Jurkat, Clone E6-1 (cell line): ENCODE measurements at regions not wholly inside any gene's neighbourhood (a gene's known extent, or its start where the extent isn't known, plus 50 kb on each side); places are given as distances from the start of the nearest gene placed in this dataset.

Experiments
- DNase-seq: peaks from one replicate; pipeline ENCODE4 v3.0.0-alpha.2; 2011; ENCODE audit warnings: low read depth, low spot score
- H3K4me3 ChIP-seq: 2 replicates; pipeline ENCODE4 v1.5.1; 2011; ENCODE audit warnings: mild to moderate bottlenecking, low read length, control low read depth, moderate library complexity

DNA sequence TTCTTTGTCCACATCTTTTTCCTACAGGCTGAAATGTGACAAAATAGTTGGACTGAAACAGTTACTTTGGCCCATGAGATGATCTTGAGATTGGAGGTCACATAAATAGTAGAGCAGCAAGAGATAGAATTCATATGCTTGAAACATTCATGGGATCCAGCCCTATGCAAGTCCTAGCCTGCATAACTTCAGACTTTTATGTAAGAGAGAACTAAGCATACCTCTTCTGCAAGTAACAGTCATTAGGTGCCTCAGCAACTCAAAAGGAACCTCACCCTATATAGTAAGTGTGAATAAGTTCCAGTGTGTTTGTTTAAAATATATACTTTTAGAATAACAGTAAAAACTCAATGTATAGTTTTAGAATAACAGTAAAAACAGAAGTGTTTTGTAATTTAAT, 138.0 kb upstream of the P2RY1 start:
- no peak overlapping the region for H3K4me3 ChIP-seq
- no peak for DNase-seq

GRCh38 chr3:152703245-152703890, 131.6 kb upstream of the P2RY1 start:
- H3K4me3 ChIP-seq: no peak overlapping the region
- DNase-seq: no peak

GRCh38 chr3:152706991-152707713, 127.8 kb upstream of the P2RY1 start:
- no peak overlapping the region for H3K4me3 ChIP-seq

GRCh38 chr3:152709659-152710058, 125.3 kb upstream of the P2RY1 start:
- no peak overlapping the region for H3K4me3 ChIP-seq
- no peak for DNase-seq

More at GRCh38 chr3:152706991-152707713, 127.8 kb upstream of the P2RY1 start:
- DNase-seq: no peak

DNA sequence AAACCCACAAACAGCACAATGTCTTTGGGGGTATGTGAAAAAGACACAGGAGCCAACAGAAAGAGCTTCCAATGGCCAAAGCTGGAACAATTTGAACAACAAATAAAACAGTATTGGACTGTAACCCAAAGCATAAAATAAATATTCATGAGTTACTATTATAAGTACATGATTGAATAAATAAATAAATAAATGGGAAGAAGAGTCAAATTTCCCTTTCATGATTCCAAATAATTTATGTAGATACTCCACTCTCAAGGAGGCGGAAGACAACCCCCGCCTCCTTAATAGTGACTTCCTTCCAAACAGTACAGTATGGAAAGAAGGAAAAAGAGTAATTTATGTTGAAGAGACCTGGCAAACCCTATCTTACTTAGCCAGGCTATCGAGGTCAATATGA, 124.4 kb upstream of the P2RY1 start:
- DNase-seq: no peak
- no peak overlapping the region for H3K4me3 ChIP-seq

- no peak for DNase-seq
- no peak overlapping the region for H3K4me3 ChIP-seq
Measured at GRCh38 chr3:152713989-152714388, 120.9 kb upstream of the P2RY1 start.

- DNase-seq: no peak
- no peak overlapping the region for H3K4me3 ChIP-seq
Measured at GRCh38 chr3:152714507-152714906, 120.4 kb upstream of the P2RY1 start.

DNA sequence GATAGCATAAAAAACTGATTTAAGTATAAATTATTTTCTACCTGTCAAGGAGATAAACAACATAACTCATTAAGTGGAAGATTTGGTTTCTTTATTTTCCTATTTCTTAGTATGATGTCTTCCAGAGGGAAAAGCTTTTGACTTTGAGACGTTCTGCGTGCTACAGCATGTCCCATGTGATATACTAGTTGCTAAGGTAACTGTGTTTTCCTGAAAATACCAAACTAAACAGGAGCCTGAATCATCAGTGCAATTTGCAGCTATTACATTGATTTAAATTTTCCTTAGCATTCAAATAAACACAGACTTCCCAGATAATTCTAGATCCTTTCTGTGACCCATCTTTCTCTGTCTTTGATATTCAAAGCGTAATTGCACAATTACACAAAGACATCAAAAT, 117.7 kb upstream of the P2RY1 start:
- no peak for DNase-seq
- no peak overlapping the region for H3K4me3 ChIP-seq

GRCh38 chr3:152718810-152719209, 116.1 kb upstream of the P2RY1 start:
- no peak for DNase-seq

DNA sequence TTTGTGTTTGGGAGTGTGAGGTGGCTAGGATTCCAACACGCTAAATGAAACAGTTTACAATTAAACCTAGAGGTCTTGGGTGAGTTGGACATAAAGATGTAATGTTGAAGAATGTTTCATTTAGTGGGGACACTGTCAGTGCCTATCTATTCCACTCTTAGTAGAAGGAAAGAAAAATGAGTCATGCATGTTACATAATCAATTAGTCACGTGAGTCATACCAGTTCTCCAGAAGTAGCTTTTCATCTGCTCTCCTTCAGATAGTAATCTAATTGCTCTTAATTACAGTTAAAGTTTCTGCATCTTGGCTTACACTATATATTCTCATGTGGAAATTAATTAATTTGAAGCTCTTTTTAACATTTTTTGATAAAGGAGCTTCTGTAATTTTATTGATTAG, 115.7 kb upstream of the P2RY1 start:
- DNase-seq: no peak
- H3K4me3 ChIP-seq: no peak overlapping the region

More at GRCh38 chr3:152718810-152719209, 116.1 kb upstream of the P2RY1 start:
- no peak overlapping the region for H3K4me3 ChIP-seq

DNA sequence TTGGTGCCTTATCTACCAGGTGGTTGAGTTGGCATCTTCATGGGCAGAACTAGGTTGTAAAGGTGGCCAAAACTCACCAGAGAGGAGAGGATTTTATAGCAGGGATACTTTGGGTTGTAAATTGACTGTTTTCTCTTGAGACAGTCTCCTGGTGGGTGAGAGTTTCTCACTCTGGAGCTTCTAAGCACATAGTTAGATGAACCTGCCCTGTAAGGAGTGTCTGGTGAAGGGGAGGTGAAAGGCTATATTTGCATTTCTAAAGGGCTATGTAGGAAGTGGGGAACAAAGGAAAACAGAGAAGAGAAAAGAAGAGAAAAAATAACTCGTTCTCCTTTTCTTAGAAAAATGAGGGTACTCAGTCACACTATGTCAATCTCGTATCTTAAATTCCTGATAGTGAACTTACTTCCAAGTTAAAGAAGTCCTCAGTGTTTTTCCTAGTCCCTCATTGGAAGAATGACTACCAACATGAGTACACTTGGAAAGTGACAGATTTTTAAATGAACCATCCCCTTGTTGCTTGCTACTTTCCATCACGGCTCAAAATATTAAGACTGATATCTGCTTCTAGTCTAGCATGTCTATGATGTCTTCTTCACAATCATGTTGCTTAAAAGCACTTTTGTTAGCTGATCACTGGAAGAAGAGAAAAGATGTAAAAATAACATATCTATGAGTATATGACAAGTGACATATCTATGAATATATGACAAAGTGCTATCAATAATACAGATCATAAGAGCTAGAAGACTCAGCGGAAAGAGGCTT, 113.8 kb upstream of the P2RY1 start:
- H3K4me3 ChIP-seq: no peak overlapping the region
- DNase-seq: no peak

GRCh38 chr3:152724270-152724669, 110.7 kb upstream of the P2RY1 start:
- H3K4me3 ChIP-seq: no peak overlapping the region
- no peak for DNase-seq

DNA sequence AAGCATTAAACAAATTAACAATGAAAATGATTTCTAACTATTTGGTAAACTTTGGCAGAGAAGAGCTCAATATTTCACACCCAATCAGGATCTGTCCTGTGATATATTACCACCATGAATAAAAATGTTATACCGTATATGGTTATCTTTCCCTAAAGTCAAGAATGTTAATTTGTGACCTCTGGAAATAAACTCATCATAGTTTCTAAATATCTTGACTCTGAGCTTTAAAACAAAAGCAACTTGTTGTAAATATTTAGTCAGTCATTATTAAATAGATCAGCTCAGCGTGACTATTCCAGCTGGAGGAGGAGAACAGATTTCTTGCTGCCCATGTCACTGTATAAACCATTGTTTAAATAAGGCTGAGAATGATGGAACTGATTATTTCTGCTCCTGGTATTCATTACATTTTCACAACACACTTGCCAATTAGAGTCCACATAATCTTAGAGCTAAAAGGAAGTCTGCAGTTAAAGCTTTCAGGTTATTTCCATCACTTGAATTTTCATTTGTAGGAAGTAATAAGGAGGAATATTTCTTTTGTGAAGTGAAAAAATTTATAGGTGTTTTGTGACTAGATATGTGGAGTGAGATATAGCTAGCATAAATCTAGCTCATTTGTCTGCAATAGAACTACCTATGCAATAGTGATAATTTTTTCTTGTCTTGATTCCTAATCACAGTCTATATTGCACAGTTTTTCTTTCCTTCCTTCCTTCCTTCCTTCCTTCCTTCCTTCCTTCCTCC, 106.5 kb upstream of the P2RY1 start:
- H3K4me3 ChIP-seq: no peak overlapping the region
- no peak for DNase-seq

- H3K4me3 ChIP-seq: no peak overlapping the region
- DNase-seq: no peak
Measured at GRCh38 chr3:152729906-152730305, 105.0 kb upstream of the P2RY1 start.

GRCh38 chr3:152731511-152731910, 103.4 kb upstream of the P2RY1 start:
- H3K4me3 ChIP-seq: no peak overlapping the region
- no peak for DNase-seq

DNA sequence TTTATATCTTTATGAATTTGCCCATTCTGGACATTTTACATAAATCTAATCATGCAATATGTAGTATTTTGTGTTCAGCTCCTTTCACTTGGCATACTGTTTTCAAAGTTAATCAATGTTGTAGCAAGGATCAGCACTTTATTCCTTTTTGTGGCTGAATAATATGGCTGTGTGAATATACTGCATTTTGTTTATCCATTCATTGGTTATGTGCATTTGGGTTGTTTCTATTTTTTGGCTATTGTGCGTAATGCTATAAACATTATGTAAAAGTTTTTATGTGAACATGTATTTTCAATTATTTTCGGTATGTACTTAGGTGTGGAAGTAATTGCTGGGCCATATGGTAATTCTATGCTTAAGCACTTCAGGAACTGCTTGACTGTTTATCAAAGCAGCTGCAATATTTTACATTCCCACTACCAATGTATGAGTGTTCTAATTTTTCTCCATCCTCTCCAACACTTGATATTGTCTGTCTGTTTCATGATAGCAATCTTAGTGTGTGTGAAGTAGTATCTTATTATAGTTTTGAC, 101.3 kb upstream of the P2RY1 start:
- H3K4me3 ChIP-seq: no peak overlapping the region
- DNase-seq: no peak

DNA sequence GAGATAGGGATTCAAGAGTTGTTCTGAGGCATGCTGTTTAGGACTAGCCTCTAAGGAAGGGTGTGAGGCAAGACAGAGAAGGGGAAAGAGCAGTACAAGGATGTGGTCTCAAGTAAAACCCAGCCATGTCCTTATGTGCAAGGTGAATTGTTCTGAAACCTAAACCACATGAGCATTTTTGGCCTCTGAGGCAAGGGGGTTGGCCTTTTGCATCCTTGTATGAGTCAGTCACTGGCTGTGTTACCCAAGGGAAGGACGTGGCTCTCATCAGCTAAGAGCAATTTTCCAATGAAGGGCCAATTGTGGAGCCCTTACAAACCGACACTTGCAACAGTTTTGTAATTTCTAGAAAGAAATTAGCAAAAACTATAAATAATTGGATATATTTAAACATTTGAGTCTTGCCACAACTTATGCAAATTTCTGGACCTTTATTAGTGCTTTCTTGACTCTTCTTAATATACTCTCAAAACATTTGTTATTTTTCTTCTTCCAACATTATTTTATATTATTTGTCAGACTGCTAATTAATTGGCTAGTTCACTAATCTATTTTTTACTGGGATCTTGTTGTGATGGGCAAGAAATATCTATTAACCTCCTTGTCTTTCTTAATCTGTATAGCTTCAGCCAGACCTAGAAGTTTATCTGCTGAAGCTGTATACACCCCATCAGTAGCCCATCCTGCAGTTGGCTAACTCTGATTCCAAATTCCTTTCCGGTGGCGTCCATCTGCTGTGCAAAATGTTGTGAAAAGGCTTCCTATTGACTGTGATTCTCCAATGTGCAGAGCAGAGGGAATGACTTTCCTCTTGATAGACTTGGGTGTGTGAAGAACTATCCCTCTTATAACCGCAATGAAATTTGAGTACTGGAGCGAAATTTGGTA, 97.7 kb upstream of the P2RY1 start:
- no peak for DNase-seq

DNA sequence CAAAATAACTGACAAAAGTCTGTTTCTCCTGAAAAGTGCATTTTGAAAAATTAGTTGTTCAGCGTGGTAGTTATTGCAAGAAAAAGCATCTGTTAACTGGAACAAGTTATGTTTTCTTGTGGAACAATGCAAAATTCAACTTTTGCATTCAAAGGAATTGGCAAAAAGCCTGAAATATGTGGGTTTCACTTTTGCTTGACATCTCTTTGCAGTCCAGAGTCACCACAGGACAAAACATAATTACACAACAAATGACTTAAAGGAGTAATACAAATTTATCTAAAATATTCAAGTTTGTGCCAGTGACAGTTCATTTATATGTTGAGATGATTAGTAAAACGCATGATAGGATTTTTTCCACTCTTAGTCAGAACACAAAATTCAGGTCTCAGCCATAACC, 96.3 kb upstream of the P2RY1 start:
- DNase-seq: no peak
- H3K4me3 ChIP-seq: no peak overlapping the region

More for the DNA sequence above, 97.7 kb upstream of the P2RY1 start:
- no peak overlapping the region for H3K4me3 ChIP-seq
